Endothelial cell of umbilical vein (primary cell): ENCODE measurements at regions not wholly inside any gene's neighbourhood (a gene's known extent, or its start where the extent isn't known, plus 50 kb on each side); places are given as distances from the start of the nearest gene placed in this dataset.

Experiments used
- BruUV-seq: library from RNA; stranded (reverse); fragments of 400-500 nt; replicated peaks from 2 replicates; lab custom pipeline; 2021; lab: Mats Ljungman, UMichigan
- CTCF ChIA-PET: fragments of 300-600, 350-600 bp; sonication (Branson Sonifier 250); formaldehyde crosslinking; loops from one replicate; lab custom pipeline; 2021; ENCODE audit warnings: antibody characterized with exemption, inconsistent platforms; lab: Charles Lee
- POLR2A ChIA-PET: fragments of 300-600, 350-600 bp; sonication (Branson Sonifier 250); formaldehyde crosslinking; loops from one replicate; lab custom pipeline; 2021; ENCODE audit warnings: antibody characterized with exemption, inconsistent platforms; lab: Charles Lee
- DNase-seq: peaks from one replicate; pipeline ENCODE4 v3.0.0-alpha.2; 2011; ENCODE audit warnings: low read depth, low spot score
- FAIRE-seq: peaks from 2 replicates; lab custom pipeline; 2011; peaks lifted over from hg19 to GRCh38; lab: Jason Lieb, UNC
- H2AFZ ChIP-seq: 2 replicates; pipeline ENCODE4 v1.6.0; 2012; ENCODE audit warnings: low read depth, low read length, control low read depth, inconsistent platforms
- H3K27ac ChIP-seq: 2 replicates; pipeline ENCODE4 v1.5.1; 2011; ENCODE audit warnings: low read depth, mild to moderate bottlenecking, control low read depth, low read length, moderate library complexity; ENCODE audit not compliant: insufficient read depth
- H3K27me3 ChIP-seq, 2 experiments: 2 replicates each; pipeline versions ENCODE4 v1.6.0 to v1.6.1; 2011; ENCODE audit warnings: low read length in 2 of 2, mixed read lengths in 1 of 2; ENCODE audit not compliant: control insufficient read depth in 2 of 2, insufficient read depth in 2 of 2
- H3K36me3 ChIP-seq, 2 experiments: 2 replicates in 1 of 2; 3 replicates in 1 of 2; pipeline ENCODE4 v1.5.1; 2011; ENCODE audit warnings: low read length in 2 of 2, mild to moderate bottlenecking in 1 of 2, moderate library complexity in 1 of 2; ENCODE audit not compliant: control insufficient read depth in 2 of 2, insufficient read depth in 2 of 2; ENCODE audit errors: extremely low read depth in 1 of 2
- H3K4me1 ChIP-seq: 3 replicates; pipeline ENCODE4 v1.5.1; 2011; ENCODE audit warnings: mild to moderate bottlenecking, low read length; ENCODE audit not compliant: control insufficient read depth, insufficient read depth; ENCODE audit errors: extremely low read depth
- H3K4me2 ChIP-seq: 2 replicates; pipeline ENCODE4 v1.6.1; 2011; ENCODE audit warnings: low read length, control low read depth, mixed read lengths; ENCODE audit not compliant: insufficient read depth
- H3K4me3 ChIP-seq, 3 experiments: fragments of 200-600 bp in 1 of 3; sonication (generic), shearing (Covaris generic) in 1 of 3; replicated peaks in 1 of 3; 2 replicates each; pipeline ENCODE4 v1.5.1; 2011 to 2016; ENCODE audit warnings: control low read depth in 3 of 3, low read length in 3 of 3, mild to moderate bottlenecking in 2 of 3, inconsistent platforms in 1 of 3, low read depth in 1 of 3, moderate library complexity in 1 of 3; ENCODE audit not compliant: insufficient read depth in 1 of 3
- H3K79me2 ChIP-seq: 2 replicates; pipeline ENCODE4 v1.6.0; 2012; ENCODE audit warnings: low read length, inconsistent platforms; ENCODE audit not compliant: control insufficient read depth, insufficient read depth
- H3K9ac ChIP-seq: replicated peaks from 2 replicates; pipeline ENCODE3; 2011; ENCODE audit warnings: low read length, control low read depth; ENCODE audit not compliant: insufficient read depth; ENCODE audit errors: extremely low read depth
- H3K9me1 ChIP-seq: replicated peaks from 3 replicates; pipeline ENCODE4 v1.6.0; 2011; ENCODE audit warnings: mild to moderate bottlenecking, low read length; ENCODE audit not compliant: control insufficient read depth, insufficient read depth; ENCODE audit errors: extremely low read depth
- H3K9me3 ChIP-seq: replicated peaks from 2 replicates; pipeline ENCODE4 v1.5.1; 2012; ENCODE audit warnings: low read length, inconsistent platforms; ENCODE audit not compliant: control insufficient read depth, insufficient read depth
- H4K20me1 ChIP-seq: replicated peaks from 2 replicates; pipeline ENCODE3; 2011; ENCODE audit warnings: mild to moderate bottlenecking, low read length; ENCODE audit not compliant: control insufficient read depth, insufficient read depth; ENCODE audit errors: extremely low read depth
- EZH2 ChIP-seq: IDR thresholded peaks from 2 replicates; pipeline ENCODE4 v1.6.1; 2012; ENCODE audit warnings: borderline replicate concordance, low read depth, mild to moderate bottlenecking, moderate library complexity, low read length, inconsistent platforms; ENCODE audit not compliant: severe bottlenecking
- JUN ChIP-seq: IDR thresholded peaks from 2 replicates; pipeline ENCODE4 v1.6.1; 2011; ENCODE audit warnings: borderline replicate concordance, low read depth; ENCODE audit not compliant: insufficient read length, insufficient read depth
- POLR2A ChIP-seq: IDR thresholded peaks from 2 replicates; pipeline ENCODE4 v1.6.1; 2012; ENCODE audit warnings: low read depth, mild to moderate bottlenecking, control low read depth, low read length
- dilution Hi-C: fragments of 300-500 bp; cut with MboI; formaldehyde crosslinking; loops from one replicate; pipeline ENCODE4 v1.15.0; 2019; ENCODE audit warnings: low sequenced_read_pairs; ENCODE audit not compliant: extremely low pct_ligation_motif_present
- intact Hi-C: fragments of 100-400 bp; cut with micrococcal nuclease; formaldehyde crosslinking; loops from one replicate; pipeline ENCODE4 v1.10.0; 2022
- TF ChIP-seq, protein P1 (sequence below), 2 donors: IDR thresholded peaks; 1 replicate in 1 of 2; 2 replicates in 1 of 2; pipeline ENCODE4 v1.5.1; 2011; ENCODE audit warnings: low read length in 2 of 2, mild to moderate bottlenecking in 2 of 2, moderate library complexity in 2 of 2, control low read depth in 1 of 2, inconsistent platforms in 1 of 2, low read depth in 1 of 2; ENCODE audit not compliant: insufficient read depth in 1 of 2; ENCODE audit errors: extremely low read depth in 1 of 2

DNA sequence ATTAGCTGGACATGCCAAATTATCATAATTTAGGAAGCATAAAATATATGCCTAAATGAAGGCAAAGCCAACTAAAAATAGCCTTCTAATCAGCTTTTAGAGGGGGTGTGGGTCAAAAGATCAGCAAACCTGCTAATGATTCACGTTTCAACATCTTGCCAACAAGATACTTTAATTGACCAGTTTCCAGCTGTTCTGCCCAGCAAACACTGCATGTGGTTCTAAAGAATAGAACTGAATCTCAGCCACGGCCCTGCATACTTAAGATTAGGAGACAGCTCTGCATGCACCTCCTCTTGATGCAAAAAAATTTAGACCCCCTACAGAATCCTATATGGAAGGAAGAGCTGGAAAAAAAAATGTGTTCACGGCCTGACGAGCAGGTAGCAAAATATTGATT lies 500.5 kb downstream of the TBL1XR1 start:
- DNase-seq = no peak
- no peak for FAIRE-seq
- dilution Hi-C loops = no loop called here

DNA sequence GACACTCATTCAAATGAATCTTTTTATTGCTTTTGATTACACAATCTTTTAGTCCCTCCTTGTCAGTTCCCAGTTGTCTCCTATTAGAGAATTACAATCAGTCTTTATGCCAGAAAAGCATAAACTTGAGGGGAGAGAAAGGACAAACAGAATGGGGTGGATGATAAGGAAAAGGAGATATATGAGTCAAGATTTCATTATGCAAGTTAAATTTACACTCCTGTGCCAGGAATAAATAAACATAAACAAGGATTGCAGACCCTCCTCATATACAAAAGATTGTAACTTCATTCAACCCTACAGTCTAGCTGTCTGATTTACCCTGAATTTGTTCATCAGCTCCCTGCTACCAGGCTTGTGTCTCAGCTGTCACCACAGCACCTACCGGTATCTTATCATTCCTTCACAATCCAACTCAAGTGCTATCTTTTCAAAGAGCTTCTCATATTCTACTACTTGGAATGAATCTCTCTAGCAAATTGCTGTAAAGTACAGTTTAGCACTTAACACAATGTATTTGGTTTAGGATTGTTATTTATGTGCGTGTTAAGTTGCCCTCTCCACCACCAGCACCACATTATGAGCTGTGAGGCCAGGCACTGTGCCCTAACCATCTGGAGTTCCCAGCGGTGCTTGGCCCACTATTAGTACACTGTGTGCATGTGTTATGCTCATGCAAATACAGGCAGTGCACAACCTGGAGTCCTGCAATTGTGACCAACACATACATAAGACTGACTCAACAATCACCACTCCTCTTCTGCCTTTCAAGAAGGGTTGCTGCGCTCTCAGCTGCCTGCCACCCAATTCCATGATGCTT lies 504.1 kb downstream of the TBL1XR1 start:
- H3K79me2 ChIP-seq = no peaks in the 10 kb centered on the region
- no peak overlapping the region for H3K4me3 ChIP-seq
- ChIA-PET CTCF (interaction anchor here (1.3 kb wide), 1 partner anchor 101 kb away, joined by 3 read pairs; no protein-coding TSS in a partner anchor), POLR2A (no interaction called here)
- dilution Hi-C loops = no loop called here
- no peak overlapping the region for H3K27ac ChIP-seq
- H3K36me3 ChIP-seq = no peaks in the 10 kb centered on the region
- H3K9ac ChIP-seq = no peak overlapping the region
- no peaks in the 10 kb centered on the region for H3K27me3 ChIP-seq
- TF ChIP-seq JUN (no peak), POLR2A (no peak)
- TF ChIP-seq, protein P1, sequence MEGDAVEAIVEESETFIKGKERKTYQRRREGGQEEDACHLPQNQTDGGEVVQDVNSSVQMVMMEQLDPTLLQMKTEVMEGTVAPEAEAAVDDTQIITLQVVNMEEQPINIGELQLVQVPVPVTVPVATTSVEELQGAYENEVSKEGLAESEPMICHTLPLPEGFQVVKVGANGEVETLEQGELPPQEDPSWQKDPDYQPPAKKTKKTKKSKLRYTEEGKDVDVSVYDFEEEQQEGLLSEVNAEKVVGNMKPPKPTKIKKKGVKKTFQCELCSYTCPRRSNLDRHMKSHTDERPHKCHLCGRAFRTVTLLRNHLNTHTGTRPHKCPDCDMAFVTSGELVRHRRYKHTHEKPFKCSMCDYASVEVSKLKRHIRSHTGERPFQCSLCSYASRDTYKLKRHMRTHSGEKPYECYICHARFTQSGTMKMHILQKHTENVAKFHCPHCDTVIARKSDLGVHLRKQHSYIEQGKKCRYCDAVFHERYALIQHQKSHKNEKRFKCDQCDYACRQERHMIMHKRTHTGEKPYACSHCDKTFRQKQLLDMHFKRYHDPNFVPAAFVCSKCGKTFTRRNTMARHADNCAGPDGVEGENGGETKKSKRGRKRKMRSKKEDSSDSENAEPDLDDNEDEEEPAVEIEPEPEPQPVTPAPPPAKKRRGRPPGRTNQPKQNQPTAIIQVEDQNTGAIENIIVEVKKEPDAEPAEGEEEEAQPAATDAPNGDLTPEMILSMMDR (IDR thresholded peaks at IDR 0.05; ENCODE audit: extremely low read depth in 1 of 2, insufficient read depth in 1 of 2, low read depth in 1 of 2, low read length in 2 of 2) = no peak
- intact Hi-C loops = no loop called here
- H3K9me1 ChIP-seq = no peaks in the 10 kb centered on the region
- no peaks in the 10 kb centered on the region for H3K9me3 ChIP-seq
- no peak overlapping the region for H2AFZ ChIP-seq
- DNase-seq (no peak), FAIRE-seq (no peak)
- BruUV-seq = no TSS peak
- no peak overlapping the region for H3K4me2 ChIP-seq
- no peaks in the 10 kb centered on the region for H4K20me1 ChIP-seq
- H3K4me1 ChIP-seq = no peaks in the 10 kb centered on the region

More for the DNA sequence above, 500.5 kb downstream of the TBL1XR1 start:
- no TSS peak for BruUV-seq
- Histone ChIP-seq H3K9ac (no peak overlapping the region), H3K36me3 (no peaks in the 10 kb centered on the region), H2AFZ (no peak overlapping the region), H4K20me1 (no peaks in the 10 kb centered on the region), H3K79me2 (no peaks in the 10 kb centered on the region), H3K27me3 (no peaks in the 10 kb centered on the region), H3K4me1 (no peaks in the 10 kb centered on the region), H3K4me3 (no peak overlapping the region), H3K9me1 (no peaks in the 10 kb centered on the region), H3K9me3 (no peaks in the 10 kb centered on the region), H3K27ac (no peak overlapping the region), H3K4me2 (no peak overlapping the region)
- POLR2A ChIA-PET = no interaction called here
- intact Hi-C loops = no loop called here
- no peak for TF ChIP-seq JUN
- no peak for TF ChIP-seq EZH2
- CTCF ChIA-PET = no interaction called here
